HepG2 (cell line): ENCODE measurements at regions not wholly inside any gene's neighbourhood (a gene's known extent, or its start where the extent isn't known, plus 50 kb on each side); places are given as distances from the start of the nearest gene placed in this dataset.

ENCODE experiments used
- ETV5 ChIP-seq: IDR thresholded peaks from 2 replicates; pipeline ENCODE4 v1.6.1; 2018; ENCODE audit warnings: missing biosample characterization, missing genetic modification reagents, inconsistent platforms, borderline replicate concordance
- EZH2 ChIP-seq: conservative IDR thresholded peaks from 2 replicates; pipeline ENCODE4 v1.6.1; 2012; ENCODE audit warnings: mild to moderate bottlenecking, low read depth, low read length, moderate library complexity
- HOXA5 ChIP-seq: sonication (generic); formaldehyde crosslinking; IDR thresholded peaks from 2 replicates; pipeline ENCODE4 v1.4.0; 2020; ENCODE audit warnings: missing genetic modification reagents
- MAZ ChIP-seq, 2 experiments: sonication (generic) in 1 of 2; formaldehyde crosslinking in 1 of 2; IDR thresholded peaks; 2 replicates each; pipeline versions ENCODE4 v1.5.0 to v1.6.1; 2012 to 2020; ENCODE audit warnings: low read depth in 2 of 2, mild to moderate bottlenecking in 2 of 2, borderline replicate concordance in 1 of 2, improper control_type of control experiment in 1 of 2, low read length in 1 of 2, missing genetic modification reagents in 1 of 2, moderate library complexity in 1 of 2
- NFE2L2 ChIP-seq: fragments of 150-350 bp; IDR thresholded peaks from 2 replicates; pipeline ENCODE4 v1.6.1; 2014; ENCODE audit warnings: low read length
- NFKBIZ ChIP-seq: IDR thresholded peaks from 2 replicates; pipeline ENCODE4 v1.6.1; 2018; ENCODE audit warnings: missing genetic modification reagents, missing compliant biosample characterization
- SMARCC2 ChIP-seq: fragments of 450-650 bp; IDR thresholded peaks from 2 replicates; pipeline ENCODE4 v1.6.1; 2017; ENCODE audit warnings: antibody characterized with exemption, mild to moderate bottlenecking
- TBL1XR1 ChIP-seq: fragments of 150-350 bp; IDR thresholded peaks from 2 replicates; pipeline ENCODE4 v1.6.1; 2014; ENCODE audit warnings: borderline replicate concordance, low read length; ENCODE audit not compliant: partially characterized antibody
- ZBTB20 ChIP-seq: sonication (generic); formaldehyde crosslinking; IDR thresholded peaks from 2 replicates; pipeline ENCODE4 v1.8.1; 2023; ENCODE audit warnings: missing genetic modification reagents, low read depth, mild to moderate bottlenecking, borderline replicate concordance
- ZEB1 ChIP-seq: IDR thresholded peaks from 2 replicates; pipeline ENCODE4 v1.6.1; 2012; ENCODE audit warnings: mild to moderate bottlenecking, low read depth, inconsistent platforms; ENCODE audit not compliant: insufficient replicate concordance
- ZNF292 ChIP-seq: sonication (generic); formaldehyde crosslinking; IDR thresholded peaks from 2 replicates; pipeline ENCODE4 v1.8.1; 2022; ENCODE audit warnings: mild to moderate bottlenecking, low read depth, missing genetic modification reagents, borderline replicate concordance
- ZNF563 ChIP-seq: sonication (generic); formaldehyde crosslinking; IDR thresholded peaks from 2 replicates; pipeline ENCODE4 v1.8.0; 2022; ENCODE audit warnings: mild to moderate bottlenecking, moderate library complexity, missing genetic modification reagents
- TF ChIP-seq, protein P1 (sequence below), 2 experiments: fragments of 450-650 bp in 1 of 2; sonication (generic) in 1 of 2; formaldehyde crosslinking in 1 of 2; IDR thresholded peaks; 2 replicates each; pipeline versions ENCODE4 v1.6.1 to v1.8.0; 2016 to 2022; ENCODE audit warnings: antibody characterized with exemption in 1 of 2, mild to moderate bottlenecking in 1 of 2, missing genetic modification reagents in 1 of 2
- TF ChIP-seq, protein P2 (sequence below): sonication (generic); formaldehyde crosslinking; IDR thresholded peaks from 2 replicates; pipeline ENCODE4 v1.5.0; 2020; ENCODE audit warnings: missing genetic modification reagents
- TF ChIP-seq, protein P3 (sequence below): sonication (generic); formaldehyde crosslinking; IDR thresholded peaks from 2 replicates; pipeline ENCODE4 v1.5.0; 2020; ENCODE audit warnings: mild to moderate bottlenecking, missing genetic modification reagents, borderline replicate concordance

DNA sequence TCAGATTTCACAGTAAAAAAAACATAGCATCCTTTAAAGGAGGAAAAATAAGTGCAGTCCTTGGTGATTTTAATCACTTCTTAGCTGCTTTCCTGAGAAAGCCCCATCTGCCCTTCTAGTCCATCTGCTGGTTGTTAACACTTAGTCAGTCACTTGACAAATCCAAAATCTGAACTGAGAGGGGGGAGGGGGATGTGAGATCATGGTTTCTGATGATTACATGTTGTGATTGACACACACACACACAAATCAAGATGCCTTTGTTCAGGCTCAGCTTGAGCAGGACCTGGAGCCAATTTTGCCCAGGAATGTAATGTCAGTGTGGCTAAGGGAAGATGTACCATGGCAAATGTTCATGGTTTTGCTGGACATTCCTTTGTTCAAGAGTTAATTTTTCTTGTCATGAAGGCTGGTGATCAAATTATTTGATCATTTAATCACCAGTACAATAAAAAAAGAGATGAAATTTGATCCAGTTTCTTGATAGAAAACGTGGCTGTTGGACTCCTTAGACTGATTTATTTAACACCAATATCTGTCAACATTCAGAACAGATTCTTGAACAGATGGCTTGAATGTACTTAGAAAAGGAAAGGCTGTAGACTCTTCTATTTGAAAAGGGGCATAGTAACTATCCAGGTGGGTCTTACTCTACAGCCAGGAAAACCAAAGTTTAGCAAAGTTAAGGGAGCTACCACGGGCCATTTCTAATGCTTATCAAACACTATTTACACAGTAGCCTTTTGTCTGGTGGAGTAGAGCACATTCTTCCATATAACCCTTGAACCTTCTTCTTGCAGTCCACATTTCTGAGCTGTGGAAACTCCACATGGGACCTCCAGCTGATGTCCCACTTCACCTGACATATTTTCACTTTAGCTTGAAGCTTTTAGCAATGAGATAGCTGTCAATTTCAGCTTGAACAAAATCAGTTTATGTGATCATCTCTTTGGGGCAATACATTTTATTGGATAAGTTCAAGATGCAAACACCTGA lies 408.7 kb downstream of the PIK3C3 start (continued):
- TF ChIP-seq, protein P1, sequence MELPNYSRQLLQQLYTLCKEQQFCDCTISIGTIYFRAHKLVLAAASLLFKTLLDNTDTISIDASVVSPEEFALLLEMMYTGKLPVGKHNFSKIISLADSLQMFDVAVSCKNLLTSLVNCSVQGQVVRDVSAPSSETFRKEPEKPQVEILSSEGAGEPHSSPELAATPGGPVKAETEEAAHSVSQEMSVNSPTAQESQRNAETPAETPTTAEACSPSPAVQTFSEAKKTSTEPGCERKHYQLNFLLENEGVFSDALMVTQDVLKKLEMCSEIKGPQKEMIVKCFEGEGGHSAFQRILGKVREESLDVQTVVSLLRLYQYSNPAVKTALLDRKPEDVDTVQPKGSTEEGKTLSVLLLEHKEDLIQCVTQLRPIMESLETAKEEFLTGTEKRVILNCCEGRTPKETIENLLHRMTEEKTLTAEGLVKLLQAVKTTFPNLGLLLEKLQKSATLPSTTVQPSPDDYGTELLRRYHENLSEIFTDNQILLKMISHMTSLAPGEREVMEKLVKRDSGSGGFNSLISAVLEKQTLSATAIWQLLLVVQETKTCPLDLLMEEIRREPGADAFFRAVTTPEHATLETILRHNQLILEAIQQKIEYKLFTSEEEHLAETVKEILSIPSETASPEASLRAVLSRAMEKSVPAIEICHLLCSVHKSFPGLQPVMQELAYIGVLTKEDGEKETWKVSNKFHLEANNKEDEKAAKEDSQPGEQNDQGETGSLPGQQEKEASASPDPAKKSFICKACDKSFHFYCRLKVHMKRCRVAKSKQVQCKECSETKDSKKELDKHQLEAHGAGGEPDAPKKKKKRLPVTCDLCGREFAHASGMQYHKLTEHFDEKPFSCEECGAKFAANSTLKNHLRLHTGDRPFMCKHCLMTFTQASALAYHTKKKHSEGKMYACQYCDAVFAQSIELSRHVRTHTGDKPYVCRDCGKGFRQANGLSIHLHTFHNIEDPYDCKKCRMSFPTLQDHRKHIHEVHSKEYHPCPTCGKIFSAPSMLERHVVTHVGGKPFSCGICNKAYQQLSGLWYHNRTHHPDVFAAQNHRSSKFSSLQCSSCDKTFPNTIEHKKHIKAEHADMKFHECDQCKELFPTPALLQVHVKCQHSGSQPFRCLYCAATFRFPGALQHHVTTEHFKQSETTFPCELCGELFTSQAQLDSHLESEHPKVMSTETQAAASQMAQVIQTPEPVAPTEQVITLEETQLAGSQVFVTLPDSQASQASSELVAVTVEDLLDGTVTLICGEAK (IDR thresholded peaks at IDR 0.05): no peak
- TF ChIP-seq, protein P1 (CRISPR knock-in tag; IDR thresholded peaks at IDR 0.05): no peak
- no peak for TF ChIP-seq NFE2L2
- no peak for TF ChIP-seq TBL1XR1
- TF ChIP-seq SMARCC2: no peak
- TF ChIP-seq HOXA5: no peak
- no peak for TF ChIP-seq ZBTB20 (CRISPR knock-in tag)
- TF ChIP-seq, protein P2, sequence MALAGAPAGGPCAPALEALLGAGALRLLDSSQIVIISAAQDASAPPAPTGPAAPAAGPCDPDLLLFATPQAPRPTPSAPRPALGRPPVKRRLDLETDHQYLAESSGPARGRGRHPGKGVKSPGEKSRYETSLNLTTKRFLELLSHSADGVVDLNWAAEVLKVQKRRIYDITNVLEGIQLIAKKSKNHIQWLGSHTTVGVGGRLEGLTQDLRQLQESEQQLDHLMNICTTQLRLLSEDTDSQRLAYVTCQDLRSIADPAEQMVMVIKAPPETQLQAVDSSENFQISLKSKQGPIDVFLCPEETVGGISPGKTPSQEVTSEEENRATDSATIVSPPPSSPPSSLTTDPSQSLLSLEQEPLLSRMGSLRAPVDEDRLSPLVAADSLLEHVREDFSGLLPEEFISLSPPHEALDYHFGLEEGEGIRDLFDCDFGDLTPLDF (CRISPR knock-in tag): no peak
- no peak for TF ChIP-seq ZEB1
- TF ChIP-seq MAZ (IDR thresholded peaks at IDR 0.05; ENCODE audit: borderline replicate concordance, low read depth, low read length): no peak
- TF ChIP-seq MAZ (CRISPR knock-in tag; IDR thresholded peaks at IDR 0.05; ENCODE audit: low read depth): no peak
- TF ChIP-seq, protein P3, sequence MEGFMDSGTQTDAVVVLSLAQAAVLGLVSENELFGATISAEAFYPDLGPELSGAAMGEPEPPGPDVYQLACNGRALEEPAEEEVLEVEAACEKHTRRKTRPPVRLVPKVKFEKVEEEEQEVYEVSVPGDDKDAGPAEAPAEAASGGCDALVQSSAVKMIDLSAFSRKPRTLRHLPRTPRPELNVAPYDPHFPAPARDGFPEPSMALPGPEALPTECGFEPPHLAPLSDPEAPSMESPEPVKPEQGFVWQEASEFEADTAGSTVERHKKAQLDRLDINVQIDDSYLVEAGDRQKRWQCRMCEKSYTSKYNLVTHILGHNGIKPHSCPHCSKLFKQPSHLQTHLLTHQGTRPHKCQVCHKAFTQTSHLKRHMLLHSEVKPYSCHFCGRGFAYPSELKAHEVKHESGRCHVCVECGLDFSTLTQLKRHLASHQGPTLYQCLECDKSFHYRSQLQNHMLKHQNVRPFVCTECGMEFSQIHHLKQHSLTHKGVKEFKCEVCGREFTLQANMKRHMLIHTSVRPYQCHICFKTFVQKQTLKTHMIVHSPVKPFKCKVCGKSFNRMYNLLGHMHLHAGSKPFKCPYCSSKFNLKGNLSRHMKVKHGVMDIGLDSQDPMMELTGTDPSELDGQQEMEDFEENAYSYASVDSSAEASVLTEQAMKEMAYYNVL (CRISPR knock-in tag): no peak
- no peak for TF ChIP-seq EZH2
- no peak for TF ChIP-seq NFKBIZ
- no peak for TF ChIP-seq ZNF563 (CRISPR knock-in tag)
- TF ChIP-seq ETV5 (CRISPR knock-in tag): no peak
- no peak for TF ChIP-seq ZNF292 (CRISPR knock-in tag)
